ENCODE measurements at regions not wholly inside any gene's neighbourhood (a gene's known extent, or its start where the extent isn't known, plus 50 kb on each side); places are given as distances from the start of the nearest gene placed in this dataset.

GRCh38 chr5:57956636-57957035, 474.0 kb upstream of the ACTBL2 start:
- no peak for TF ChIP-seq CTCF (IDR thresholded peaks at IDR 0.05)

GRCh38 chr5:57955511-57955910, 472.9 kb upstream of the ACTBL2 start:
- no peak for TF ChIP-seq CTCF (IDR thresholded peaks at IDR 0.05)

DNA sequence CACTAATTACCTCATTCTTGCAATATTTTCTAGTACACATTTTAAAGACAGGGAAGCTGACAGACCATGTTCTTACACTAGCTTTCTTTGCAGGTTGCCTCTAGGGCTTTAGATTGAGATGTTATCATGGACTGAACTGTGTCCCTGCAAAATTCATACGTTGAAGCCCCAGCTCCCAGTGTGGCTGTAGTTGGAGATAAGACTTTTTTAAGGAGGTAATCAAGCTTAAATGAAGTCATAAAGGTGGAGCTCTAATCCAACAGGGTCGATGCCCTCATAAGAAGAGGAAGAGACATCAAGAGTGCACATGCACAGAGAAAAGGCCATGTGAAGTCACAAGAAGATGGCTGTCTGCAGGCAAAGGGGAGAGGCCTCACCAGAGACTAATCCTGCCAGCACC, 471.2 kb upstream of the ACTBL2 start:
- no peak for TF ChIP-seq CTCF (IDR thresholded peaks at IDR 0.05)

DNA sequence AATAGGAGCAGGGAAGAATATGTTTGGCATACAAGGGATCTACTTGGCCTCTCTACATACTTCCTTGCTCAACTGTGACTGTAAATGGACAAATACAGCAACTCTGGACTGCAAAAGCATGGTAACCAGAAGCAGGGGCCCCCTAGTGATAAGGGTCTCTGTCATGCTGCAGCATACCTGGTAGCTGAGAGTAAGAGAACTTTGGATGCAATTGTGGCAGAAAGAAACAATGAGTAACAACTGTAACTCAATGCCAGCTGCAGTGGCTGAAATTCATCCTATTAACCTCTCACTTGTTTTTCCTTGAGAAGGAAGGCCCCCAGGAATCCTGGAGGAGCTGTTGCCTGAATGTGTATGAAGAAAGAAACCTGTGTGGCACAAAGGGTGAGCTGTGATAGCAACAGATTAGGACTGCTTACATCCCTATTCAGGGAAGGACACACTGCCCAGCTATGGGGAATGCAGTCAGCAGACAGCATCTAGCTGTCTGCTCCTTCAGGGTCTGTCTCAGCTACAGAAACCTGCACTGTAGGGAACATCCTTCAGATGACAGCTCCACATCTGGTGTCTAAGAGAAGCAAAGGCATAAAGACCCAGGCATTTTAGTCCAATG, 468.1 kb upstream of the ACTBL2 start:
- TF ChIP-seq CTCF (IDR thresholded peaks at IDR 0.05) = no peak

GRCh38 chr5:57948091-57948490, 465.5 kb upstream of the ACTBL2 start:
- TF ChIP-seq CTCF (IDR thresholded peaks at IDR 0.05) = no peak

DNA sequence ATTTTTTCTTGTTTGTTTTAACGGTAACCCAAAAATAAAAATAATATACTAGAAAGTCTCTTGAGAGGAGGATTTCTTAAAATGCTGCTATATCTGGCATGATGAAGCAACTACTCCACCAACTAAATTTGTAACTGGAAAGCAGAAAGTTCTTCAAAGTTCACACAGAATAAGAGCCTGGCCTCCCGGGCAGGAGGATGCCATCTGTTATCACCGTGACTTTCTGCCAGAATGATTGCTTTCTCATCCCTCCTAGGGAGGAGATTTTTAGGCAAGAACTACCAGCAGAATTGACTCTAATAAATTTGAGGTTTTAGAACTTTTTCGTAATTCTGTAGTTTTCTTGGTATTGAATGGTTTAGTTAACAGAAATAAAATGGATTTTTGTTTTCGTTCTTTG, 464.6 kb upstream of the ACTBL2 start:
- TF ChIP-seq CTCF (IDR thresholded peaks at IDR 0.05) = no peak

GRCh38 chr5:57940879-57941278, 458.3 kb upstream of the ACTBL2 start:
- no peak for TF ChIP-seq CTCF (IDR thresholded peaks at IDR 0.05)

DNA sequence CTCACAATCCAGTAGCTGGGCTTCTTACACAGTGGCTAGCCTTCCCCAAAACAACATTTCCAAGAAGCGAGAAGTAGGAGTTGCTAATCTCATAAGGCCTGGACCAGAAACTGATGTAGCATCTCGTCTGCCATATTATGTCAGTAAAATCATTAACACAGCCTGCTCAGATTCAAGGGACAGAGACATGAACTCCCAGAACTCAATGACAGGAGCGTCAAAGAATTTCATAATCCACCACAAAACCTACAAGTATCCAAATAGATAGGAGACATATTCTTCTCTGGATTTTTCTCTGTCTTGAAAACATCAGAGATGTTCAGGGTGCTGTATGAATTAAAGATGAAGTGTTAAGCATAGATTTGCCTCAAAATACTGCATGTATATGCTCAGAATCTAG, 457.6 kb upstream of the ACTBL2 start:
- no peak for TF ChIP-seq CTCF (IDR thresholded peaks at IDR 0.05)
